ENCODE measurements at regions not wholly inside any gene's neighbourhood (a gene's known extent, or its start where the extent isn't known, plus 50 kb on each side); places are given as distances from the start of the nearest gene placed in this dataset.

DNA sequence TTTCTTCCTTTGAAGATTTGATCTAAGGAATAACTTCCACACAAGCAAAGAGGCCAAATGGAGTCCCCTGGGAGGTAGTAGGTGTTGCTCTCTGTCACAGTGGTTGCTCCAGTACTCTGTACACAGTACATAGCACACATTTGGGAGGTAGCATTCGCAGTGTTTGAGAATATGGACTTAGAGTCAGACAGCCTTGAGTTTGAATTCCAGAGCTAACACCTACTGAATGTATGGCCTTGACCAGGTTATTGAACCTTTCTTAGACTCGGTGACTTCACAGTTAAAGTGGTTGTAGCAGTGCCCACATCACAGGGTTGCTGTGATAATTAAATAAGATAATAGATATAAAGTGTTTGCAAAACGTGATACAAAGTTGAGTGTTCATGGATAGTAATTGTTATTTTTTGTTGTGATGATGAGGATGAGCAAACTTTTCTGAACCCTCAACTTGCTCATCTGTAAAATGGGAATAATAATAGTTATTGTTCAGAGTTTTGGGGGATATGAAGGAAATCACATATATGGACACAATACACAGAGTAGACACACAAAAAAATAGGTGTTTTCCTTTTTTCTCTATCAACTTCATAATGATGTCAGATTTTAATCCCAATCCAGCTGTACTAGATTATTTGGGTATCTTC is 271.6 kb upstream of the CRY1 start:
- intact Hi-C loops (cut with micrococcal nuclease) = loop anchor here (10.0 kb wide), 1 partner anchor 380 kb away; the partner anchor contains the start of gene MTERF2

DNA sequence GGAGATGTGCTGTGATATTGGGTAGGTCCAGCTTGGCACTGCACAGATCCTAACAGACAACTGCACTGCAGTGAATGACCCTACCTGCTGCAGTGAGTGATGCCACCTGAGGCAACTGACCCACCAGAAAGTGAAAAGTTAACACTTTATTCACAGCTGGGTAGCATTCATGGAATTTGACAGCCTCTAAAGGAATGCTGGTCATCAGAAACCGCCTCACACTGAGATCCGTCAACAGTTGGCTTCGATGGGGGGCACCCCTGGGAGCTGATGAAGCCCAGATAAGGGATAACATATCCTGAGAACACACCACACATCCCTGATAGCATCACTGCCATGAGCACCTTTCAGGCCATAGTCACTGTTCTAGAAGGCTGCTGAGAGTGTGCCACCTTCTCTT is 272.4 kb upstream of the CRY1 start:
- intact Hi-C loops (cut with micrococcal nuclease) = loop anchor here (10.0 kb wide), 1 partner anchor 381 kb away; the partner anchor contains the start of gene MTERF2

DNA sequence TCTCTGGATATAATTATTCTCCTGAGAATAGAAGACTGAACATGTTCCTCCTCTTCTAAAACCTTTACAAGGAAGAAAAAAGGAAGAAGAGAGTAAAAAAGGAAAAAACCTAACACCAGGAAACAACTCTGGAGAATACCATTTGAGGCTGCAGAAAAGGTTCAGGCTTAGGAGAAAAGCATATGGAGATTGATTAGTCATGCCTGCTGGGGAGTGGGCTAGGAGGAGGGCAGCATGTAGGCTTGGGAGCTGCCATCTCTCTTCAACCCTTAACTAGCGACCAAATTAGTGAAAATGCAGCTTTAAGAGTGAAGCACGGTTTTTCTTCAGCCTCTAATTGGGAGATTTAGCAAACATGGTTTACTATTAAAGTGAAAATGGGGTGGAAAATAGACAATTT is 273.0 kb upstream of the CRY1 start:
- intact Hi-C loops (cut with micrococcal nuclease) = loop anchor here (10.0 kb wide), 1 partner anchor 382 kb away; the partner anchor contains the start of gene MTERF2

DNA sequence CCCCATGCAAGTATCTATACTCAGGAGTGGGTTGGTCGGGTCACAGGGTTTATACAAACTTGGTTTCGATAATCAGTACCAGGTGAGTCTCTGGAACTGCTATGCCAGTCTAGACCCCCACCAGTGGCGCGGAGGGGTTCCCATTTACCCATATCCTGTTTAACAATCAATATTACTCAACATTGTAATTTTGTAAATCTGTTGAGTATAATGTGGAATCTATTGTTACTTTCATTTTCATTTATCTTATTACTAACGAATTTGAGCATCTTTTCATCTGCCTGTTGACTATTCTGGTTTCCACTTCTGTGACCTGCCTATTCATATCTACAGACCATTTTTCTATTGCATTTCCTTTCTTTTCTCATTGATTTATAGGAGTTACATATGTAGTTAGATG is 275.2 kb upstream of the CRY1 start:
- intact Hi-C loops (cut with micrococcal nuclease) = loop anchor here (1.0 to 10.0 kb wide), 4 partner anchors 12 to 1066 kb away; partner anchors contain the start of genes MTERF2, PWP1 and TCP11L2

DNA sequence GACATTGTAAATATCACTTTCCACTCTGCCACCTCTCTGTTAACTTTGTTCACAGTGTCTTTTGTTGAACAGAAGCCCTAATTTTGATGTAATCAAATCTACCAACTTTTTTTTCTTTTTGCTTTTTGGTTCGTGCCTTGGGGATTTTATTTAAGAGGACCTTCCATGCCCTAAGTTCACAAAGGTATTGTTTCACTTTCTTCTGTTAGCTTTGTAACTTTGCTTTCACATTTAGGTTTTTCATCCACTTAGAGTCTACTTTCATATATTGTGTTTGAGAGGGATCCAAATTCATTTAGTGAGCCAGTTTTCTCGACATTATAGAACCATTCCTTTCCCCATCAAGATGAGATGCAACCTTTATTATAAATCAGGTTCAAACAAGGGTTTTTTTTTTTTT is 275.7 kb upstream of the CRY1 start:
- intact Hi-C loops (cut with micrococcal nuclease) = loop anchor here (1.0 to 10.0 kb wide), 4 partner anchors 51 to 1066 kb away; partner anchors contain the start of genes MTERF2, PWP1 and TCP11L2

DNA sequence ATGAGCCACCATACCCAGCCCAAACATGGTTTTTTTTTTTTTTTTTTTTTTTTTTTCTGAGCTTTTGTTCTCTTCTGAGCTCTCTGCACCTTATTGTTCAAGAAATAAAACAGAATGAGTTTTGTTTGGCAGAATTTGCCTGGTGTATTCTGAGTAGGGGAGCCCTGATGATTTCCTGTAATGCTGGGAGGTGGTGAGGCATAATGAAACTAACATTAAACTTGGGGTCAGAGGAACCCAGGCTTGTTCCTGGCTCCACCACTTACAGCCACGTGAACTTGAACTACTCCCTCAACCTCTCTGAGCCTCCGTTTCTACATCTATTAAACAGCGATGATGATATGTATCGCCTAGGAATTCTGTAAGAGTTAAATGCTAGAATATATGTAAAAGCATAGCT is 276.3 kb upstream of the CRY1 start:
- intact Hi-C loops (cut with micrococcal nuclease) = loop anchor here (1.0 to 10.0 kb wide), 8 partner anchors 51 to 1067 kb away; partner anchors contain the start of genes MTERF2, POLR3B, PRDM4 and PWP1

DNA sequence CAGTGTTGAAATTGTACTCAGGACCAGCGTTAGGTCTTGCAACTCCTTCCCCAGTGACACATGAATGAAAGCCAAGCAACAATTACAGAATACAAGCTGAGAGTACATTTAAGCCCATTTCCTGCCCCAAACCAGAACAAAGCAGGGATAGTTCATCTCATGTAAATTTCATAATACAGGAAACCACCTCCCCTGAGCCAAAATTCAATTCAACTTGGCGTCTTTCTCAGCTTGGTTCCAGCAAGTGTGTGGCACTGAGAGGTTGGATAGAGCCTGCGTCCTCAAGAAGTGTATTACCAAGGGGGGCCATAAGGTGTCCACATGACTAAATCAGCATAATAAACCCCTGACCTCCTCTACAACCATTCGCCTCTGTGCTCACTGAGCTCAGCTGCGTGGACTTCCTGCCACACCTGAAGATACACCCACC is 278.9 kb upstream of the CRY1 start:
- intact Hi-C loops (cut with micrococcal nuclease) = loop anchor here (1.0 to 10.0 kb wide), 10 partner anchors 18 to 1015 kb away; partner anchors contain the start of genes POLR3B, PRDM4, RIC8B and TMEM263

DNA sequence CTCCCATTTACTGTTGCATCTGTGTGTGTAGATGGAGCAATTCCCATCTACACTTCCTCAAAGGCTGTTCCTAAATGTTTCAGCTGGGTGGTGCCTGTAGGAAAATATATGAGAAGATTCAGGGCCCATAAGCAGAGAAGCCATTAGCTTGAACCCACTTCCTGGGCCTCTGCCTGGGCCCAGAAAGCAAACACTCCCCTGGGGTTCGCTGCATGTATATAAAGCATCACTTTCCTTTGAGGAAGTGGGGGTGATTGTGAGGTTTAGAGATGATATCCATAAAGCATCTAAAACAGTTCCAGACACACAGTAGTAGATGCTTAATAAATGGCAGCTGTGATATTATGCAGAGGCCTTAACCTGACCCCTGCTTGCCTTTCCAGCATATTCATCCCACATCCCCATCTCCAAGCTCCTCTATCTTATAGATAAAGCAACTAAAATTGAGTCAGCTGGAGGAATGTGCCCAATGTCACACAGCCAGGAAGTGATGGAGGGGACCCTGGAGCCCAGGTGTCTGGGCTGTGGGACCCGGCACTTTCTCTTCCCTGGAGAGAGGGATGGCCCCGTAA is 280.0 kb upstream of the CRY1 start:
- intact Hi-C loops (cut with micrococcal nuclease) = loop anchor here (5.0 to 10.0 kb wide), 4 partner anchors 389 to 1016 kb away; partner anchors contain the start of genes POLR3B, PRDM4, RIC8B and TMEM263

DNA sequence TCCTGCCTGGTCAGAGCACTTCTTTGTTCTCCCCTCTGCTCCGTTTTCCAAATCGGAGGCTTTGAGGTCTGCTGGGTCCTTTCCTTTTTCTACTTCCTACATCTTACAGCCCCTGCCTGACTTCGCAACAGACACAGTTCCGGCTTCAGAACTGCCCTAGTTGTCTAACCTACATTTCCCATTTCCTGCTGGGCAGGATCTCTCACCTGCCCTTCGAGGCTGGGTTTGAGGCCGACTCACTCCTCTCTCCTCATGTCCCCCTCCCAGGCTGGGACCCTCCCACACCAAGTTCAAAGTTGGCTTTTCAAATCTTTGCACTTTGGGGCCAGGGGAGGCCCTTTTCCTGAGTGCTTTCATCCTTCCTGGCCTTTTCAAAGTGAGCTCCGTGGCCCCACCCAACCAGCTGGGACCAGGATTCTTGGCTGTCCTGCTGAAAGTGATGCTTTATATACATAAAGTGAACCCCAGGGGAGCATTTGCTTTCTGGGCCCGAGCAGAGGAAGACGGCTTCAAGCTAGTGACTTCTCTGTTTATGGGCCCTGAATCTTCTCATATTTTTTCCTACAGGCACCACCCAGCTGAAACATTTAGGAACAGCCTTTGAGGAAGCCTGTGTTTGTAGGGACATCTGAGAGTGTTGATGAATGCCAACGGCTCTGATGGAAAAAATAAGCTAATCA is 281.0 kb upstream of the CRY1 start:
- intact Hi-C loops (cut with micrococcal nuclease) = loop anchor here (5.0 to 10.0 kb wide), 4 partner anchors 388 to 1017 kb away; partner anchors contain the start of genes POLR3B, PRDM4, RIC8B and TMEM263

DNA sequence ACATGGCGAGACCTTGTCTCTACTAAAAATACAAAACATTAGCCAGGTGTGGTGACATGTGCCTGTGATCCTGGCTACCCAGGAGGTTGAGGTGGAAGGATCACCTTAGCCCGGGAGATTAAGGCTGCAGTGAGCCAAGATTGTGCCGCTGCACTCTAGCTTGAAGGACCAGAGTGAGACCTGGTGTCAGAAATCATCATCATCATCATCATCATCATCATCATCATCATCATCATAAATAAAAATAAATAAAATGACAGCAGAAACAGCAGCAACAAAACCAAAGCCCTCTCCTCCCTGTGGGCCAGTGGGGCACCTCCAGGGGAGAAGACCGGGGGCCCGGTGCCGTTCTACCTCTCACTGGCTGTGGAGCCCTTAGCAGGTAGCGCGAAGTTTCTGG is 281.9 kb upstream of the CRY1 start:
- intact Hi-C loops (cut with micrococcal nuclease) = loop anchor here (10.0 kb wide), 1 partner anchor 600 kb away; the partner anchor contains the start of gene RIC8B

DNA sequence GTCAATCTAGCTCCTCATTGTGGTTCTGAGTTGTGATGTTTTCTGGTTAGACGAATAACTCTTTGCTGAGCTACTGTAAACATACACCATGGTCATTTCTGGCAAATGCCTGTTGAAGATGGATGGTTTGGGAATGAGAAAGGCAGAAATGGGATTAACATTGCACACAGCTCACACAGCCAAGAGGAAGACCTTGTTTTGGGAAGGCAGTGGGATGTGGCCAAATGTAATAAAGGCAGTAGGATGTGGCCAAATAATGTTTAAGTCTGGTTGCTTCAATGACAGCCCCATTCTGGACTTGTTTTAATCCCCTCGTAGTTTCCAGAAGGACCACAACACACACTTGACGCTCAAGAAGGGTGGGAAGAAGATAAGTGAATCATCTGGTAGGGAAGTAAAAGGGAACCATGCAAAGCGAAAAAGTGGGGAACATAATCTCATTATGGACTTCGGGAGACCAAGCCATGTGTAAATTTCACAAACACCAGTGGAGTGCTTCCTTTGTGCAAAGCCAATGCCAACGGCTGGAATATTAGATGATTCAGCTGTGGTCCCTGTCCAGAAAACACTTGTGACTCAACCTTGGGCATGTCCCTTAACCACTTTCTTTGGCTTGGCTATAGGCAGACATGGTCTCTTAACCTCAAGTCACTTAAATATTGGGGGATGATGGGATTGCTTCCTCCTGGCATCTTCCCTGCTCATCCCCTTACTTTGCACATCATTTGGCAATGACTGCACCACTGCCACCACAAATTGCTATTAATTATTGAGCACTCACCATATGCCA is 284.4 kb upstream of the CRY1 start:
- intact Hi-C loops (cut with micrococcal nuclease) = loop anchor here (10.0 kb wide), 1 partner anchor 603 kb away; the partner anchor contains the start of gene RIC8B

DNA sequence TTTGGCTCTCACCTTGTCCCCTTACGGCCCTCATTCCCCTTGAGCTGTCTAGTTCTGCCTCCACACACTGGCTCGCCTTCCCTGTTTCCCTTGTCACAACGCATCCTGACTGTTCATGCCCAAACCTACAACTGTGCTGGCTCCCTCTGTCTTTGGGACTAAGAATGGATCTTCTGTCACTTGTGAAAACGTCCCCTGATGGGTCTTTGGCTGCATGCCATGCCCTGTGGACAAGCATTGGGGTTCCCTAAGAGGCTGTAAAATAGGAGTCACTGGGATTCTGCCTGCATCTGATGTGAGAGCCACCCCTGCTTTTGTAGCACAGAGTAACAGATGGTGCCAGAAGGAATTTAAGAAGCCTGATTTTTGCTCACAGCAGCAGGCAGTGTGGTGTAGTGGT is 285.3 kb upstream of the CRY1 start:
- intact Hi-C loops (cut with micrococcal nuclease) = loop anchor here (10.0 kb wide), 1 partner anchor 604 kb away; the partner anchor contains the start of gene RIC8B

DNA sequence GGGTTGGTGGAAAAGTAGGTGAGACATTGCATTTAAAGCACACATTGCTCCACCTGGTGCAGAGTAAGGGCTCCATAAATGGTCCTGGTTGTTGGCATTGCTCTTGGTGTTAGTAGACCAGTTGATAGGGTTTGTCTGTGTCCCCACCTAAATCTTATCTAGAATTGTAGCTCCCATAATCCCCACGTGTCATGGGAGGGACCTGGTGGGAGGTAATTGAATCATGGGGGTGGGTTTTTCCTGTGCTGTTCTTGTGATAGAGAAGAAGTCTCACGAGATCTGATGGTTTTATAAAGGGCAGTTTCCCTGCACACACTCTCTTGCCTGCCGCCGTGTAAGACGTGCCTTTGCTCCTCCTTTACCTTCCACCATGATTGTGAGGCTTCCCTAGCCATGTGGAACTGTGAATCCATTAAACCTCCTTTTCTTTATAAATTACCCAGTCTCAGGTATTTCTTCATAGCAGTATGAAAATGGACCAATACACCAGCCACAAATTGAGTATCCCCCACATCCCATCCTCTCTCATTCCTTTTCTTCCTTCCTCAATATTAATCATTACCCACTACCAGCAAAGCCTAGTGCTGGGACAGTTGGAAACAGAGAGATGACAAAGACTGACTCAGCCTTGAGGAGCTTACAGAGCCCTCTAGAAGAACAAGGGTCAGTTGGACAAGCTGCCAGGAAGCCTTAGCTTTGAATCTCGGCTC is 285.9 kb upstream of the CRY1 start:
- intact Hi-C loops (cut with micrococcal nuclease) = loop anchor here (10.0 kb wide), 1 partner anchor 604 kb away; the partner anchor contains the start of gene RIC8B

DNA sequence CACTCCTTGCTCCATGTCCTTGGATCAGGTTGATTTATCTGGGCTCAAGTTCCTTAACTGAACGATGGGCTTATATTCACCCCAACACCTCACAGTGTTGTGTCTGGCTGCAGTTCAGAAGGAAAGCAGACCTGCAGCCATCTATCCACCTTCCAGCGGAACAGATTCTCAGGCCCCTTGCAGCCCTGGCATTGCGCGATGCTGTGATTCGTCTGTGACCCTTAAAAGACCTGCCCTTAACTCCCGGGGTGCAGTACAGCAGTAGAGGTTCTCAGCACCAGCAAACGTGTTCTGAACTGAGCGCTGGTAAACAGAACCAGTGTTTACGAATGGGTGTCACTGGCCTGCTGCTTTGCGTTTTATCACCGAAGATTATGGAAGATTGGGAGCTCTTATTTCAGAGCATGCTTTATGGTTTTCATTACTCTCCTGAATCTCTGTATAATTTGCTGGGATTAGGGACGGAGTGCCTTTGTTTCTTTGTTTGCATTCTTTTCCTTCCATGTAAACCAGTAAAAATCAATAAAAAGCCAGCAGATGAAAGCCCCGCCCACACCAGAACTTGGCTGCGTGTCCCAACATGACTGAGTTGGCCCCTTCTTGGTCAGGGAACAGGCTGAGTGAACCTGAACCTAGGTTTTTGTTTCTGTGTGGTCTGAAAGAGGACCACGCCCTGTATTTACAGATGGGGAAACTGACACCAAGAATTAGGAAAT is 286.7 kb upstream of the CRY1 start:
- intact Hi-C loops (cut with micrococcal nuclease) = loop anchor here (10.0 kb wide), 1 partner anchor 605 kb away; the partner anchor contains the start of gene RIC8B

DNA sequence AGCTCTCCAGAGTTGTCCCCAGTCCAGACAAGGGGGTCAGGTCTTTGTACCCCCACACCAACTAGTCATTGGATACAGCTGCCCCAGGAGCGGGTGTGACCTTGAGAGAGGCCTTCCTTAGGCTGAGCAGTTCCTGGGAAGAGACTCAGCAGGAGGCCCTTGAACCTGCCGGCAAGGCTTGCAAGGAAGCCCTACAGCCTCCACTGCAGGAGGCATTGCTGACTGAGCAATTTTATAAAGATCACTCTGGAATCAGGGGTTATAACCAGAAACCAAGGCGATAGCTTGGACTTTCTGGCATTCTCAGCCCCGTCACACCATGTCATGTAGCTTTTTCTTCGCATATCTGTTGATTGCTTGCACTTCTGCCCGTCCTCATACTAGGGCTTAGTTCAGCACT is 291.3 kb upstream of the CRY1 start:
- intact Hi-C loops (cut with micrococcal nuclease) = no loop called here

DNA sequence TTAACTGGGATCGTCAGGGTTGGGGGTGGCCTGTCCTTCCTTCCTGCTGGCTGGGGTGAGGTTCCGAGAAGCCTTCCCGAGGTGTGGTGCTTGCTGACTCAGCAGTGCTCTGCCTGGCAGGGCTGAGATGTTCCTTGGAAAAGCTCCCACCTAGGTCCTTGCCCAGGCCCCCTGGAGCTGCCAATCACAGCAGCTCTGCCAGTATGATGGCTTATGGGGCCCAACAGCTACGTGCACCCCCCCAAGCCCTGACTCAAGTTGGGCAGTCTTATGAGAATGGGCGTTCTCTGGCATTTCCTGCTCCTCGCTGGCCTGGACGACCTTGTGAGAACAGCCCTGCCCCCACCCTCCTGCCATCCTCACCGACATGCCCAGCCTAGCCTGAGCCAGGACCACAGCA is 292.2 kb upstream of the CRY1 start:
- intact Hi-C loops (cut with micrococcal nuclease) = no loop called here

DNA sequence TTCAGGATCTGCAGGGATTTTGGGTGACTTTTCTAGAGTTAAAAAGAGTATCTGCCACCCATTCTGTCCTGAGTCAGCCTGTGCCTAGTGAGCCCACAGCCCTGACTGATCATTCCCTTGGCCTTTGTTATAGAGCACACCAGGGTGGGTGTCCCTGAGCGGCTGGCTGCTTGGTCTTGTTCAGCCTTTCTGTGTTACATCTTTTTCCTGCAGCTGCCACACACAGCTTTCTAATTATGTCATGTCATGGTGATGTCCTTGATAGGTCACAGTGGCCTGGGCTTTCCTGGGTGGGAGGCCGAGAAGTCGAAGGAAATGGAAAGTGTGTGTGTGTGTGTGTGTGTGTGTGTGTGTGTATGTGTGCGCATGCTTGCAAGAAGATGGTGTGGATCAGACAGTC is 293.2 kb upstream of the CRY1 start:
- intact Hi-C loops (cut with micrococcal nuclease) = no loop called here

DNA sequence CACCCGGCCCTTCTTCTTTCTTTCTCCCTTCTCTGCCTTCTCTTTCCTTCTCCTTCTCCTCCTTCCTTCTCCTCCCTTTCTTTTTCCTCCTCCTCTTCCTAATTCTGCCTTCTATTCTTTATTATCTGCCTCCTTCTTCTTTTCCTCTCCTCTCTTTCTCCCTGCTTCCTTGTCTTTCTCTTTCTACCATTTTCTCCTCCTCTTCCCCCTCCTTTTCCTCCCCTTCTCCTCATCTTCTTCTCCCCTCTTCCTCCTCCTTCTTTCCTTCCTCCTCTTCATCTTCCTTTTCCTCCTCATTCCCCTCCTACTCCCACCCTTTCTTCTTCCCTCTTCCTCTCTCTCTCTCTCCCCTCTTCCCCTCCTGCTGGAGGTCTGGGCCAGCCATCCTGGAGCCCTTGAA is 294.9 kb upstream of the CRY1 start:
- intact Hi-C loops (cut with micrococcal nuclease) = no loop called here

DNA sequence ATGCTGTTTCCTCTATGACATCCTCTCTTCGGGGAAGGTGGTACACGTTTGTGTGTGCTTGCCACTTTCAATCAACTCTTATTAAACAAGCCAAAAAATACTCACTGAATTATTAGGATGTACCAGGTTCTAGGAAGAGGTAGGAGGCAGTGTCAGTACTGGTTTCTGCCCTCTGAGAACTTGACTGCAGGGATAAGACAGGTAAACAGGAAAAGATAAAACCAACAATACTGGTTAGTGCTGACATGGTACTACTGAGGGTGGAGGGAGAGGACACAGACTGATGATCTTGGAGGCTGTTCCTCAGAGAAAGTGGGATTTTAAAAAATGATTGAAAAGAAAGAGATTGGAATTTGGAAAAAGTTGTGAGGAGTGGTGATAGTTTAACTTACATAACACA is 295.2 kb upstream of the PWP1 start:
- intact Hi-C loops (cut with micrococcal nuclease) = loop anchor here (1.0 kb wide), 1 partner anchor 18 kb away; no protein-coding TSS in a partner anchor

All from T-helper 1 cell treated with Interleukin-12 subunit alpha and Interleukin-12 subunit beta and Interleukin-4 antibody, amounts not matched to agents 30 ng/mL and 1 ng/mL, for 36 hours (primary cell).